Posterior cingulate gyrus (tissue), 11 donors: ENCODE measurements at regions not wholly inside any gene's neighbourhood (a gene's known extent, or its start where the extent isn't known, plus 50 kb on each side); places are given as distances from the start of the nearest gene placed in this dataset.
"Not testable (repeated sequence)": the region's sequence is repeated elsewhere in the genome, so short reads cannot be mapped to it uniquely, and the experiment has no call there.

Experiments used
- DNase-seq, 10 donors: peaks; one replicate each; pipeline versions ENCODE4 v3.0.0 to v3.0.0-alpha.2; 2020 to 2021; ENCODE audit warnings: mixed read lengths in 3 of 10
- intact Hi-C: fragments of 100-400 bp; cut with DNase I; formaldehyde crosslinking; loops from one replicate; pipeline ENCODE4 v1.15.1; 2023

- intact Hi-C loops, result no loop called here
- DNase-seq, result no peak
These were observed 427.4 kb upstream of the PPP2R3A start for GRCh38 chr3:135538123-135538522.

GRCh38 chr3:135539351-135539750, 426.2 kb upstream of the PPP2R3A start:
- no peak for DNase-seq
- intact Hi-C loops, result no loop called here

- no peak for DNase-seq
- intact Hi-C loops, result no loop called here
These were observed 425.7 kb upstream of the PPP2R3A start for GRCh38 chr3:135539854-135540253.

- intact Hi-C loops, result no loop called here
- no peak for DNase-seq
These were observed 415.5 kb upstream of the PPP2R3A start for GRCh38 chr3:135549928-135550494.

GRCh38 chr3:135556174-135556573, 409.4 kb upstream of the PPP2R3A start:
- DNase-seq, result no peak
- intact Hi-C loops, result no loop called here

GRCh38 chr3:135558150-135558783, 407.3 kb upstream of the PPP2R3A start:
- intact Hi-C loops, result no loop called here

GRCh38 chr3:135558906-135559305, 406.6 kb upstream of the PPP2R3A start:
- intact Hi-C loops, result no loop called here
- no peak for DNase-seq

More at GRCh38 chr3:135558150-135558783, 407.3 kb upstream of the PPP2R3A start:
- DNase-seq, result no peak

GRCh38 chr3:135559802-135560201, 405.7 kb upstream of the PPP2R3A start:
- intact Hi-C loops, result no loop called here
- no peak for DNase-seq

GRCh38 chr3:135560847-135561246, 404.7 kb upstream of the PPP2R3A start:
- intact Hi-C loops, result no loop called here
- DNase-seq, result no peak

GRCh38 chr3:135564696-135565095, 400.8 kb upstream of the PPP2R3A start:
- DNase-seq, result no peak
- intact Hi-C loops, result no loop called here

GRCh38 chr3:135565546-135565945, 400.0 kb upstream of the PPP2R3A start:
- no peak for DNase-seq
- intact Hi-C loops, result no loop called here

GRCh38 chr3:135567223-135567622, 398.3 kb upstream of the PPP2R3A start:
- DNase-seq, result no peak
- intact Hi-C loops, result no loop called here

- intact Hi-C loops, result no loop called here
- DNase-seq, result no peak
These were observed 388.8 kb upstream of the PPP2R3A start for GRCh38 chr3:135576751-135577150.

- intact Hi-C loops, result no loop called here
- no peak for DNase-seq
These were observed 383.7 kb upstream of the PPP2R3A start for GRCh38 chr3:135581806-135582205.

GRCh38 chr3:135582800-135583199, 382.7 kb upstream of the PPP2R3A start:
- intact Hi-C loops, result no loop called here
- no peak for DNase-seq

GRCh38 chr3:135596563-135596962, 369.0 kb upstream of the PPP2R3A start:
- intact Hi-C loops, result no loop called here
- DNase-seq, result no peak

GRCh38 chr3:135597855-135598254, 367.7 kb upstream of the PPP2R3A start:
- no peak for DNase-seq
- intact Hi-C loops, result no loop called here

GRCh38 chr3:135598597-135598996, 366.9 kb upstream of the PPP2R3A start:
- intact Hi-C loops, result no loop called here
- no peak for DNase-seq

- intact Hi-C loops, result not testable (repeated sequence)
These were observed 361.0 kb upstream of the PPP2R3A start for GRCh38 chr3:135604512-135604911.

GRCh38 chr3:135618123-135618522, 347.4 kb upstream of the PPP2R3A start:
- intact Hi-C loops, result no loop called here
- no peak for DNase-seq

More at GRCh38 chr3:135604512-135604911, 361.0 kb upstream of the PPP2R3A start:
- DNase-seq, result peak in 1 of 10 donors; percentile 66

GRCh38 chr3:135621184-135621920, 344.2 kb upstream of the PPP2R3A start:
- DNase-seq, result no peak
- intact Hi-C loops, result no loop called here

GRCh38 chr3:135622215-135622614, 343.3 kb upstream of the PPP2R3A start:
- intact Hi-C loops, result no loop called here

More at GRCh38 chr3:135622215-135622614, 343.3 kb upstream of the PPP2R3A start:
- no peak for DNase-seq
